ENCODE measurements at regions not wholly inside any gene's neighbourhood (a gene's known extent, or its start where the extent isn't known, plus 50 kb on each side); places are given as distances from the start of the nearest gene placed in this dataset.
"Not testable (repeated sequence)": the region's sequence is repeated elsewhere in the genome, so short reads cannot be mapped to it uniquely, and the experiment has no call there.

DNA sequence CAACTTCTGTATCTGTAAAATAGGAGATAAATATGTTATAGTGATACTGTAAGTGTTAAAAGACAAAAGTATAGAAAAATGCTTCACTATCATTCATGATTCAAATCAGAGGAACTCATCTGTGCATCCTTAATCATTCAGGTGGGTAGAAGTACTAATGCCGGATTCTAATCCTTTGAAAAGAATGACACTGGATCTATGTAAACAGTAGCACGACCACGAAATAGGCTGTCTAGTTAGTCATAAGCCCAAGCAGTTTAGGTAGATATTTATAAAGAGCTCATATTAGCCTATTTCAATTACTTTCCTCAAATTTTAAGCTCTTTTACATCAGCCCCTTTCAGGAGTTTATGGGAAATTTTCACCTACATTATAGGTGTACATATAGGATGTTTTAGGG lies 437.9 kb downstream of the SOX2 start:
- no peak for DNase-seq

- not testable (repeated sequence) for DNase-seq
Measured at GRCh38 chr3:182156326-182156725, 444.6 kb downstream of the SOX2 start.

- DNase-seq: no peak
Measured at GRCh38 chr3:182165234-182165633, 453.5 kb downstream of the SOX2 start.

DNA sequence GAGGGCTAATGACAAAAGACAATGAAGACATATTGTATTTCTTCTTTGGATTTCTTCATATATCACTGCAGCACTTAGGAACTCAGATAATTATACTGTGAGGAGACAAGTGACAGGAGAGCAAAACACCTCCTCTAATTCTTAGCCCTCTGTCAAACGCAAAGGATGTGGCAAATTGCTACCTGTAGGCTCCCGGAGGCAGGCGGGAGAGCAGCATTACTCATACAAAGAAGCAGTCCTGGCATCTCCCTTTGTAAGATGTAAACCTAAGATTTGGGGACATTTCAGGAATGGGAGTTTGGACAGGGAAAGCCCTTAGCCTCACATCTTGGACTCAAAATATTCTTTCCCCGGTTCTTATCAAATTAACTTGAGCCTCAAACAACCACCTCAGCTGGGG lies 460.8 kb downstream of the SOX2 start:
- DNase-seq: no peak

DNA sequence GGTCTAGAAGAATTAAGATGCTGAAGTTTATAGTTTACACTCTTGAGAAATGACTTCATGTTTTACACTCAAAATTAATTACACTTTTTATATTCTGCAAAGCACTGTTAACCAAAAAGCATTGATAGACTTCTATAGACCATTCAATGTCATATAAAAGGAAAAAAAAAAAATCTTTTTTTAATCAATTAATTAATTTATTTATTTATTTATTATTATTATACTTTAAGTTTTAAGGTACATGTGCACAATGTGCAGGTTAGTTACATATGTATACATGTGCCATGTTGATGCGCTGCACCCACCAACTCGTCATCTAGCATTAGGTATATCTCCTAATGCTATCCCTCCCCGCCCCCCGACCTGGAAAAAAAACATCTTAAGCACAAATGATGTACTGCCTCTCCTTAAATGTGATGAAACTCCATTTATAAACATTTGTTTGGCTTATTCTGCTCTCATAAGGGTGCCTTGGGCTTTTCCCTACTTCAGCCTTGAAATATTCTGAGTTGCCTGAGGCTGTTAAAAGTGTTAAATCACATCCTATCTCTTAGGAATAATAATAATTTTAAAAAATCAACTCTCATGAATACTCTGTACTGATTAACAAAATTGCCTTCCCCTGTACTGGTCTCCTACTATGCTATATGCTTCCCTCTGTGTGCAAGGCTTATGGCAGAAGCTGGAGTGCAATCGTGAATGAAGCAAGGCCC lies 466.9 kb downstream of the SOX2 start:
- DNase-seq: no peak

GRCh38 chr3:182179631-182180030 lies 467.9 kb downstream of the SOX2 start:
- no peak for DNase-seq

- DNase-seq: no peak
Measured at GRCh38 chr3:182180654-182181385, 469.1 kb downstream of the SOX2 start.

- no peak for DNase-seq
Measured at GRCh38 chr3:182182531-182182968, 470.8 kb downstream of the SOX2 start.

- DNase-seq: no peak
Measured at GRCh38 chr3:182183716-182184430, 472.1 kb downstream of the SOX2 start.

- no peak for DNase-seq
Measured at GRCh38 chr3:182185313-182185712, 473.6 kb downstream of the SOX2 start.

DNA sequence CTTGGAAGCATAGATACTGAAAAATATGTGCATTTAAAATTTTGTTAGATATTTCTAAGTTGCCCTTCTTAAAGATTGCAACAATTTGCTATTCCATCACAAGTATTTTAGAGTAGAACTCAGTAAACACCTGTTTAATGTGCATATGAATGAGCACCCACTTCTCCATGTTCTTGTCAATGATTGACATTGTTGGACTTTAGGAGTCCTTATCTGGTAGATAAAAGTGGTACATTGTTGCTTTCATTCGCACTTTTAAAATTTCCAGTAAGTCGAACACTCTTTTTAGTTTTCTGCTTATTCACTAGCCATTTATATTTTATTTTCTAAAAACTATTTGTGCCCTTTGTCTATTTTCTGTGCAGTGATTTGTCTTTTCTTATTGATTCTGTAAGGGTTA lies 478.3 kb downstream of the SOX2 start:
- no peak for DNase-seq

GRCh38 chr3:182198345-182198744 lies 486.6 kb downstream of the SOX2 start:
- DNase-seq: no peak

GRCh38 chr3:182201456-182202168 lies 489.9 kb downstream of the SOX2 start:
- DNase-seq: no peak

- DNase-seq: peak; percentile 92 to 95
Measured at GRCh38 chr3:182212479-182213076, 500.9 kb downstream of the SOX2 start.

DNA sequence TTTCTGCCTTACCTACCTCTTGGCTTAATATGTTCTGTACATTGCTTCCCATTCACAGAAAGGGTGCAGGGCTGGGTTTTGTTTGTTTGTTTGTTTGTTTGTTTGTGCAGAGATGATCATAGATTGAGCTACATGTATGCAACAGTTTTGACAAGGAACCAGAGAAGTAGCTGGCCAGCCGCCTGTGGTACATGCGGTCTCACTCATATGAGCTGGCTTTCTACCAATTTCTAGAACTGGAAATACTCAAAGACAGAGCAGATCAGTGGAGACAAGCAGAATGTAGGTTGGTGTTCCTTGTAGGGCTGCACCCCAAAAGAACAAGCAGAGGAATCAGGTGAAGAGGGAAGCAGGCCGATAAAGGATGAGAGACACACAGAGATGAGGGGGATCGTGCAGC lies 502.7 kb downstream of the SOX2 start:
- DNase-seq: no peak

DNA sequence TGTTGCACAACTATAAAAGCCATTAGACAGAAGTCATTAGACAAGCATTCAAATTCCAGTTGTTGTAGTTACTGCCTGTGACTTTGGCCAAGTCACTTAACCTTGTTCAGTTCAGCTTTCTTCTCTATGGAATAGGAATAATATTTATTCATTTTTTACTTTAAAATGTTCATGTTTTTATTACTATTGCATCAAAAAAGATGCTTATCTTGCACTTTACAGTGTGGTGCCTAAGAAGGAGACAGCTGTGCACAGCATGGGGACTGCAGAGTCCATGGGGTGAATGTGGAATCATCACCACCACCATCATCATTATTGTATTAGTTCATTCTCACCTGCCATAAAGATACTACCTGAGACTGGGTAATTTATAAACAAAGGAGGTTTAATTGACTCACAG lies 504.2 kb downstream of the SOX2 start:
- DNase-seq: no peak

DNA sequence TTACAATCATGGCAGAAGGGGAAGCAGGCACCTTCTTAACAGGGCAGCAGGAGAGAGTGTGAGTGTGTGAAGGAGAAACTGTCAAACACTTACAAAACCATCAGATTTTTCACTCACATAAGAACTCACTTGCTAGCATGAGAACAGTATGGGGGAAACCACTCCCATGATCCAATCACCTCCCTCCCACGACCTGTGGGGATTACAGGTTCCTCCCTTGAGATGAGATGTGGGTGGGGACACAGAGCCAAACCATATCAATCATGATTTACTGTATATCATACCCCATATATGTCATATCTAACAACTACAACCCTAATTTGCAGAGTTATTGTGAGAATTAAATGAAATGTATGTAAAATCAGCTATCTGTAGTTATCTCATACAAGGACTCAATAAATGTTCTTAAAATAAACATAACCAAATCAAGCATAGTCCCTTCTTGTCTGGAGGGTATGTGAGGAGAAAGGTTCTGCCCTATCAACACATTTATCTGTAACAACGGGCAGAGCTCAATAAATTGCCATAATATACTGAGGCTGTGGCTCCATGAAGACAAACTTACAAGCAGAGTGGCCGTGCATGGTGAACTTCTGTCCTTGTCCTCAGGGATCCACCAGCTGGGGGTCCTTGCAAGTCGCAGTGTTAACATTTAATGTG lies 504.7 kb downstream of the SOX2 start:
- no peak for DNase-seq

DNA sequence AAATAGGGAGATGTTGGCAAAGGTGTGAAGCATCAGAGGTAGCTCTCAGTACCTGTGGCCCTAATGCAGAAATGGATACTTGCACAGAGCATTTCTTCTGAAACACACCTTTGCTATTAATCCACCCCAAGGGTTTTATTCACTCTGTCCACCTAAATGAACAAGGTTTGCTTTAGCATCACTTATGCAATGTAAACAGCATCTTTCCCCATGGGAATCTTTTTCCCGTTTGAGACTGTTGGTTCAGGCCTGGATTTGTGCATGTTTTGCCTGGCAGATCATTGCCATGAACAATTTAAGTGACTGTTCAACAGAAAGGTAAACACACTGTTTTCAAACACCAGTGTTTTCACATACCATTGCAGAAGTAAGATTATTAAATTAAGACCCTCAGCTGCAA lies 508.3 kb downstream of the SOX2 start:
- no peak for DNase-seq

DNA sequence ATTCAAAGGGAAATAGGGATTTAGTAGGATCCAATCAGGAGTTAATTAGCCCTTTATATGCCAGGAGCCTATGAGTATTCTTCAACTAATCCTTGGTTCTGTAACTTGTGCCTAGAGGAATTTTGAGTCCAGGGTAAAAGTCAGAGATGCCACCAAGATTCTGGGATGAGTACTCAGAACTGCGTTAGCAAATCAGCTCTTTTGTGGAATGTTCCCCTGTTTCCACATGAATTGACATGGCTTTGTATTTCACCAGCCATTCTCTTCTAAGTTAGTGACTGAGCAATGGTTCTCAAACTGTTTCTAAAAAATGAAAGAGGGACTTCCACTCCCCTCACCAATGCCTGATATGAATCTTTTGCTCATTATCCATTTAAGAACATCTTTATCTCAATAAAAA lies 508.7 kb downstream of the SOX2 start:
- no peak for DNase-seq

- no peak for DNase-seq
Measured at GRCh38 chr3:182226995-182227394, 515.3 kb downstream of the SOX2 start.

DNA sequence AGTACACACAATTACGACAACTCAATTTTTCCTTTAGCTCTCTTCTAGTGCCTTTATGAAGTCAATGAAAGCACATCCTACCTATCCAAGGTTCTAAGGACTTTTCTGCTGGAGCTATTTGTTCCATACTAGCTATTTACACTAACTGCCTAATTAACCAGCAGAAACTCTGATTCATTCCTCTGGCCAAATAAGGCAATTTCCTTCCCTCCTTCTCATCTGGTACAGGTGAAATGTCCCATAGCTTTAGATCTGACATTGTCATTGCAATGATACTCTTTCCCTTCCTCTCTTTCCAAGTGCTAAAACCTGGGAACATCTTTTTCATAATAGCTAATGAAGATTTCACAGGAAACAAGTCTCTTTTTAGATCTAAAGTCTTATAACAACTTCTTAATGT lies 521.7 kb downstream of the SOX2 start:
- DNase-seq: no peak

DNA sequence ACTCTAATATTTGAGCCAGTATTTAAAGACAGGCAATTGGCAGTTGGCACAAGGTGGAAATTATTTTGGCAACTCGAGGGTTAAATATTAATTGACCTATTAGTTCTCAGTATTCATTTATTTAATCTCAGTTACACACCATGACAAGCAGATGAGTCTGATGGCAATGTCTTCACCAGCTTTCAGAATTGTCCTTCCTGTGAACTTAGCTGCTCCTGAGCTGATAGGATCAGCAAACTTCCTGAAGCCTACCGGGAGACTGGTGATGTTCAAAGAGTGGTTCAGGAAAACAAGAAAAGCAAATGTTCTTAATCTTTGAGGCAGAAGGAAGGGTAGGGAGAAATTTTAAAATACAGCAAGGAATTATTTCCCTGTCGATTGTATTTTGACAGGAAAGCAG lies 522.2 kb downstream of the SOX2 start:
- DNase-seq: no peak
